A549 (cell line): ENCODE measurements at regions not wholly inside any gene's neighbourhood (a gene's known extent, or its start where the extent isn't known, plus 50 kb on each side); places are given as distances from the start of the nearest gene placed in this dataset.

Source experiments
- ATAC-seq, 2 experiments: fragments of 200-7000 bp in 1 of 2; fragments of >200 bp in 1 of 2; cut with Nextera tagmentation in 1 of 2; cut with Tn5 transposase in 1 of 2; 3 replicates each; pipeline versions ENCODE4 v1.8.0 to v1.9.1; 2018 to 2020; ENCODE audit warnings: mild to moderate bottlenecking in 1 of 2, moderate library complexity in 1 of 2
- CTCF ChIA-PET: fragments of 300-600 bp; sonication (Branson Sonifier 250); formaldehyde crosslinking; extraction: SDS; loops from one replicate; lab custom pipeline; 2021; ENCODE audit warnings: antibody characterized with exemption, inconsistent platforms; lab: Yijun Ruan, JAX
- POLR2A ChIA-PET: fragments of 350-600 bp; formaldehyde crosslinking; extraction: SDS; loops from one replicate; lab custom pipeline; 2021; ENCODE audit warnings: antibody characterized with exemption, inconsistent platforms; lab: Yijun Ruan, JAX
- DNase-seq, 2 experiments: peaks; one replicate each; pipeline versions ENCODE4 v3.0.0 to v3.0.0-alpha.2; 2011 to 2016; ENCODE audit warnings: low read depth in 1 of 2, low spot score in 1 of 2
- FAIRE-seq: peaks from 2 replicates; lab custom pipeline; 2011; peaks lifted over from hg19 to GRCh38; lab: Jason Lieb, UNC
- H3K27ac ChIP-seq, 2 experiments: fragments of >200 bp; sonication (Bioruptor Twin); formaldehyde crosslinking; 3 replicates each; pipeline ENCODE4 v1.5.1; 2016 to 2017
- H3K4me1 ChIP-seq: fragments of >200 bp; sonication (Bioruptor Twin); formaldehyde crosslinking; 3 replicates; pipeline ENCODE4 v1.6.1; 2016
- H3K4me2 ChIP-seq: fragments of >200 bp; sonication (Bioruptor Twin); formaldehyde crosslinking; 3 replicates; pipeline ENCODE4 v1.6.1; 2016
- H3K4me3 ChIP-seq: fragments of >200 bp; sonication (Bioruptor Twin); formaldehyde crosslinking; 3 replicates; pipeline ENCODE4 v1.5.1; 2016
- H3K9me3 ChIP-seq: fragments of >200 bp; sonication (Bioruptor Twin); formaldehyde crosslinking; 3 replicates; pipeline ENCODE4 v1.6.1; 2016
- EHF ChIP-seq: fragments of 250-450 bp; sonication (Bioruptor Pico); IDR thresholded peaks from 2 replicates; pipeline ENCODE4 v1.5.0; 2020; ENCODE audit warnings: mild to moderate bottlenecking
- ESRRA ChIP-seq: fragments of 150-350 bp; IDR thresholded peaks from 2 replicates; pipeline ENCODE4 v1.6.1; 2014; ENCODE audit warnings: mild to moderate bottlenecking, low read length, borderline replicate concordance
- HOXB13 ChIP-seq: fragments of 250-450 bp; sonication (Bioruptor Pico); IDR thresholded peaks from 2 replicates; pipeline ENCODE4 v1.5.0; 2020; ENCODE audit warnings: low read depth, mild to moderate bottlenecking, moderate library complexity
- HOXB5 ChIP-seq: fragments of 250-450 bp; sonication (Bioruptor Pico); IDR thresholded peaks from 2 replicates; pipeline ENCODE4 v1.5.0; 2020; ENCODE audit warnings: mild to moderate bottlenecking, moderate library complexity
- MYC ChIP-seq: IDR thresholded peaks from 2 replicates; pipeline ENCODE4 v1.6.1; 2012; ENCODE audit warnings: mild to moderate bottlenecking, inconsistent platforms, low read length, improper control_type of control experiment, borderline replicate concordance
- NFE2L2 ChIP-seq: fragments of 150-350 bp; conservative IDR thresholded peaks from 2 replicates; pipeline ENCODE4 v1.6.1; 2014; ENCODE audit warnings: low read length
- NR3C1 ChIP-seq: fragments of >200 bp; sonication (Bioruptor Twin); formaldehyde crosslinking; IDR thresholded peaks from 3 replicates; pipeline ENCODE4 v1.6.1; 2017
- RCOR1 ChIP-seq: fragments of 150-350 bp; IDR thresholded peaks from 2 replicates; pipeline ENCODE4 v1.6.1; 2014; ENCODE audit warnings: antibody characterized with exemption, low read length, low read depth
- TP53 ChIP-seq: fragments of 250-450 bp; sonication (Bioruptor Pico); IDR thresholded peaks from 2 replicates; pipeline ENCODE4 v1.5.0; 2021; ENCODE audit warnings: mild to moderate bottlenecking, moderate library complexity
- ZSCAN20 ChIP-seq: fragments of 250-450 bp; sonication (Bioruptor Pico); IDR thresholded peaks from 2 replicates; pipeline ENCODE4 v1.8.0; 2022; ENCODE audit warnings: mild to moderate bottlenecking, moderate library complexity
- WGBS: methylation state at CpG from one replicate; pipeline ENCODE4 v1.1.6; 2017; ENCODE audit errors: missing lambda C conversion rate; 5-methylcytosine and 5-hydroxymethylcytosine counted together
- TF ChIP-seq, protein P1 (sequence below): fragments of 200-600 bp; sonication (generic); IDR thresholded peaks from 2 replicates; pipeline ENCODE4 v1.6.1; 2016; ENCODE audit warnings: antibody characterized with exemption, mild to moderate bottlenecking, moderate library complexity
- TF ChIP-seq, protein P2 (sequence below): fragments of 450-650 bp; IDR thresholded peaks from 2 replicates; pipeline ENCODE4 v1.6.1; 2014; ENCODE audit warnings: antibody characterized with exemption
- TF ChIP-seq, protein P3 (sequence below): fragments of 150-350 bp; IDR thresholded peaks from 2 replicates; pipeline ENCODE4 v1.6.1; 2014; ENCODE audit warnings: low read depth, mild to moderate bottlenecking, low read length
- TF ChIP-seq, protein P4 (sequence below): fragments of >200 bp; sonication (Bioruptor Twin); formaldehyde crosslinking; IDR thresholded peaks from 3 replicates; pipeline ENCODE4 v1.6.1; 2016
- TF ChIP-seq, protein P5 (sequence below): fragments of 250-450 bp; sonication (Bioruptor Pico); IDR thresholded peaks from 2 replicates; pipeline ENCODE4 v1.5.0; 2021; ENCODE audit warnings: mild to moderate bottlenecking, moderate library complexity, borderline replicate concordance

DNA sequence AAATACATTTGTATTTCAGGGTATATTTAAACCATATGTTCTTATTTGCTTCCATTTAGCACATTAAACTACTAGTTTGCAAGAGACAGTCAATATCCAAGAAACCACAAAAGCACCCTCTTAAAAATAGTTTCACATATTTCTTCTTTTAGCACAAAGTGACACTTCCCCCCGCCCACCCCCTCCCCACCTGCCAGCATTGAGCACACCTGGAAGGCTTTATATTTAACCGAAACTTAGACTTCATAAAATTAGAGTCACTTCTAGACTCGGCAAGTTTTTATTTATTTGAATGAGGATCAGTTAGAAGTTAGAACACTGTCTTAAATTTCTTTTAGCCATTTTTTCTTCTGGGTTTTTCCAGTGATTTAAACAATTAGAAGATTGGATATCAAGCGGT is 355.9 kb upstream of the FIGN start:
- Histone ChIP-seq H3K4me2 (no peak overlapping the region), H3K4me3 (no peak overlapping the region), H3K4me1 (no peaks in the 10 kb centered on the region), H3K27ac (no peak overlapping the region), H3K9me3 (0 out of 3 replicates have a peak, but pooled peaks cover 4% of the 10 kb centered on the region)
- TF ChIP-seq MYC (no peak), EHF (no peak), NFE2L2 (no peak), ZSCAN20 (no peak), TP53 (CRISPR knock-in tag) (no peak), ESRRA (no peak), HOXB5 (CRISPR knock-in tag) (no peak), HOXB13 (CRISPR knock-in tag) (no peak), NR3C1 (no peak)
- TF ChIP-seq, protein P1, sequence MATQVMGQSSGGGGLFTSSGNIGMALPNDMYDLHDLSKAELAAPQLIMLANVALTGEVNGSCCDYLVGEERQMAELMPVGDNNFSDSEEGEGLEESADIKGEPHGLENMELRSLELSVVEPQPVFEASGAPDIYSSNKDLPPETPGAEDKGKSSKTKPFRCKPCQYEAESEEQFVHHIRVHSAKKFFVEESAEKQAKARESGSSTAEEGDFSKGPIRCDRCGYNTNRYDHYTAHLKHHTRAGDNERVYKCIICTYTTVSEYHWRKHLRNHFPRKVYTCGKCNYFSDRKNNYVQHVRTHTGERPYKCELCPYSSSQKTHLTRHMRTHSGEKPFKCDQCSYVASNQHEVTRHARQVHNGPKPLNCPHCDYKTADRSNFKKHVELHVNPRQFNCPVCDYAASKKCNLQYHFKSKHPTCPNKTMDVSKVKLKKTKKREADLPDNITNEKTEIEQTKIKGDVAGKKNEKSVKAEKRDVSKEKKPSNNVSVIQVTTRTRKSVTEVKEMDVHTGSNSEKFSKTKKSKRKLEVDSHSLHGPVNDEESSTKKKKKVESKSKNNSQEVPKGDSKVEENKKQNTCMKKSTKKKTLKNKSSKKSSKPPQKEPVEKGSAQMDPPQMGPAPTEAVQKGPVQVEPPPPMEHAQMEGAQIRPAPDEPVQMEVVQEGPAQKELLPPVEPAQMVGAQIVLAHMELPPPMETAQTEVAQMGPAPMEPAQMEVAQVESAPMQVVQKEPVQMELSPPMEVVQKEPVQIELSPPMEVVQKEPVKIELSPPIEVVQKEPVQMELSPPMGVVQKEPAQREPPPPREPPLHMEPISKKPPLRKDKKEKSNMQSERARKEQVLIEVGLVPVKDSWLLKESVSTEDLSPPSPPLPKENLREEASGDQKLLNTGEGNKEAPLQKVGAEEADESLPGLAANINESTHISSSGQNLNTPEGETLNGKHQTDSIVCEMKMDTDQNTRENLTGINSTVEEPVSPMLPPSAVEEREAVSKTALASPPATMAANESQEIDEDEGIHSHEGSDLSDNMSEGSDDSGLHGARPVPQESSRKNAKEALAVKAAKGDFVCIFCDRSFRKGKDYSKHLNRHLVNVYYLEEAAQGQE, result no peak
- TF ChIP-seq, protein P2, sequence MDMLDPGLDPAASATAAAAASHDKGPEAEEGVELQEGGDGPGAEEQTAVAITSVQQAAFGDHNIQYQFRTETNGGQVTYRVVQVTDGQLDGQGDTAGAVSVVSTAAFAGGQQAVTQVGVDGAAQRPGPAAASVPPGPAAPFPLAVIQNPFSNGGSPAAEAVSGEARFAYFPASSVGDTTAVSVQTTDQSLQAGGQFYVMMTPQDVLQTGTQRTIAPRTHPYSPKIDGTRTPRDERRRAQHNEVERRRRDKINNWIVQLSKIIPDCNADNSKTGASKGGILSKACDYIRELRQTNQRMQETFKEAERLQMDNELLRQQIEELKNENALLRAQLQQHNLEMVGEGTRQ, result no peak
- TF ChIP-seq, protein P3, sequence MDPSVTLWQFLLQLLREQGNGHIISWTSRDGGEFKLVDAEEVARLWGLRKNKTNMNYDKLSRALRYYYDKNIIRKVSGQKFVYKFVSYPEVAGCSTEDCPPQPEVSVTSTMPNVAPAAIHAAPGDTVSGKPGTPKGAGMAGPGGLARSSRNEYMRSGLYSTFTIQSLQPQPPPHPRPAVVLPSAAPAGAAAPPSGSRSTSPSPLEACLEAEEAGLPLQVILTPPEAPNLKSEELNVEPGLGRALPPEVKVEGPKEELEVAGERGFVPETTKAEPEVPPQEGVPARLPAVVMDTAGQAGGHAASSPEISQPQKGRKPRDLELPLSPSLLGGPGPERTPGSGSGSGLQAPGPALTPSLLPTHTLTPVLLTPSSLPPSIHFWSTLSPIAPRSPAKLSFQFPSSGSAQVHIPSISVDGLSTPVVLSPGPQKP, result no peak
- TF ChIP-seq, protein P4, sequence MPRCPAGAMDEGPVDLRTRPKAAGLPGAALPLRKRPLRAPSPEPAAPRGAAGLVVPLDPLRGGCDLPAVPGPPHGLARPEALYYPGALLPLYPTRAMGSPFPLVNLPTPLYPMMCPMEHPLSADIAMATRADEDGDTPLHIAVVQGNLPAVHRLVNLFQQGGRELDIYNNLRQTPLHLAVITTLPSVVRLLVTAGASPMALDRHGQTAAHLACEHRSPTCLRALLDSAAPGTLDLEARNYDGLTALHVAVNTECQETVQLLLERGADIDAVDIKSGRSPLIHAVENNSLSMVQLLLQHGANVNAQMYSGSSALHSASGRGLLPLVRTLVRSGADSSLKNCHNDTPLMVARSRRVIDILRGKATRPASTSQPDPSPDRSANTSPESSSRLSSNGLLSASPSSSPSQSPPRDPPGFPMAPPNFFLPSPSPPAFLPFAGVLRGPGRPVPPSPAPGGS, result no peak
- ChIA-PET CTCF (no interaction called here), POLR2A (no interaction called here)
- 46% methylated on average over 4 of the region's 4 CpGs for WGBS
- no peak for DNase-seq
- no peak for ATAC-seq
- FAIRE-seq, result no peak

DNA sequence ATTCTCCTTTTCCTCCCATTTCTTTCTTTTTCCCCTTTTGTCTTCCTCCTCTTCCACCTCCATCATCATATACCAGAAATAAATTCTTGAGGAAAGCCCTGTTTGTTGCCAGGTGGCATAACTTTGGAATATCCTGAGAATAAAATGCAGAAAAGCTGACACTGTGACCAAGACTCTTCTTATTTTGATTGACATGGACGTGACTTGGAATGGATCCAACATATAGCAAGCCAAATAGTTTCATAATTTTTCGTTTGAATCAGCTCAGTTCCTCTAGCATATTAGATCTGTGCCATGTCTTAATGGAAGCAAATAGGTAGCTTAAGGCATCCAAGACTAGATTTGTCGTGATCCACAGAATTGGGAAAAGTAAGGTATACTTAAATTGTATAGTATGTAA is 354.7 kb upstream of the FIGN start:
- no peak overlapping the region for H3K27ac ChIP-seq
- ATAC-seq (no peak), DNase-seq (no peak), FAIRE-seq (no peak)
- H3K4me2 ChIP-seq, result no peak overlapping the region
- H3K4me1 ChIP-seq, result no peaks in the 10 kb centered on the region
- TF ChIP-seq, protein P2, result no peak
- ChIA-PET POLR2A (no interaction called here), CTCF (no interaction called here)
- 0 out of 3 replicates have a peak, but pooled peaks cover 4% of the 10 kb centered on the region for H3K9me3 ChIP-seq
- H3K4me3 ChIP-seq, result no peak overlapping the region
- 31% methylated on average over 3 of the region's 3 CpGs for WGBS

DNA sequence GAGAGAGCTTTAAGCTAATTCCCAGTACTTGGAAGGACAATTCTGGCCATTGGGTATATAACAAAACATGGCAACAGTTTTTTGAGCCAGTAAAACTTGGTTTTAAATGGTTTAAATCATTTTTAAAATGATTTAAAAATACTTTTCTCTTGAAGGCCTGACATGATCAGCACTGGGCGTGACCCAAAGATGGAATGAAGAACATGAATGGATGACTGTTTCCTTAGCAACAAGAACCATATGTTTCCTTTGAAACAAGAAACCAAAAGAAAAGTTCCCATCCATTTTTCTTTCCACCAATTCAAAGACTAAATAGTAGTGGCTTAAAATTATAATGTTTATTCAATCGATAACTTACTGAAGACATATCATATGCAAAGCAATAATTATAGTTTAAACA is 348.3 kb upstream of the FIGN start:
- POLR2A ChIA-PET, result no interaction called here
- H3K4me1 ChIP-seq, result no peaks in the 10 kb centered on the region
- no peak overlapping the region for H3K4me3 ChIP-seq
- no peak for DNase-seq
- ATAC-seq, result no peak
- H3K4me2 ChIP-seq, result no peak overlapping the region
- whole genome bisulfite sequencing, result 49% methylated on average over 2 of the region's 2 CpGs
- TF ChIP-seq, protein P5, sequence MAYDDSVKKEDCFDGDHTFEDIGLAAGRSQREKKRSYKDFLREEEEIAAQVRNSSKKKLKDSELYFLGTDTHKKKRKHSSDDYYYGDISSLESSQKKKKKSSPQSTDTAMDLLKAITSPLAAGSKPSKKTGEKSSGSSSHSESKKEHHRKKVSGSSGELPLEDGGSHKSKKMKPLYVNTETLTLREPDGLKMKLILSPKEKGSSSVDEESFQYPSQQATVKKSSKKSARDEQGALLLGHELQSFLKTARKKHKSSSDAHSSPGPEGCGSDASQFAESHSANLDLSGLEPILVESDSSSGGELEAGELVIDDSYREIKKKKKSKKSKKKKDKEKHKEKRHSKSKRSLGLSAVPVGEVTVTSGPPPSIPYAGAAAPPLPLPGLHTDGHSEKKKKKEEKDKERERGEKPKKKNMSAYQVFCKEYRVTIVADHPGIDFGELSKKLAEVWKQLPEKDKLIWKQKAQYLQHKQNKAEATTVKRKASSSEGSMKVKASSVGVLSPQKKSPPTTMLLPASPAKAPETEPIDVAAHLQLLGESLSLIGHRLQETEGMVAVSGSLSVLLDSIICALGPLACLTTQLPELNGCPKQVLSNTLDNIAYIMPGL (CRISPR knock-in tag), result no peak
- TF ChIP-seq RCOR1 (no peak), HOXB13 (CRISPR knock-in tag) (no peak)
- TF ChIP-seq, all 56 proteins: peak for 0
- no peaks in the 10 kb centered on the region for H3K9me3 ChIP-seq
- CTCF ChIA-PET, result no interaction called here
- no peak overlapping the region for H3K27ac ChIP-seq
- no peak for FAIRE-seq
